Large intestine (tissue), 3 donors: ENCODE measurements at regions not wholly inside any gene's neighbourhood (a gene's known extent, or its start where the extent isn't known, plus 50 kb on each side); places are given as distances from the start of the nearest gene placed in this dataset.

Experiments
- DNase-seq, 2 donors: peaks; one replicate each; pipeline versions ENCODE4 v3.0.0 to v3.0.0-alpha.2; 2013
- H3K27ac ChIP-seq: one replicate; pipeline ENCODE4 v1.5.1; 2013; ENCODE audit warnings: low read length
- H3K27me3 ChIP-seq: 2 replicates; pipeline ENCODE4 v1.6.1; 2013; ENCODE audit warnings: low read length; ENCODE audit not compliant: control insufficient read depth, insufficient read depth
- H3K36me3 ChIP-seq: 2 replicates; pipeline ENCODE4 v1.6.1; 2013; ENCODE audit warnings: low read length; ENCODE audit not compliant: control insufficient read depth, insufficient read depth
- H3K4me1 ChIP-seq: one replicate; pipeline ENCODE4 v1.6.1; 2013; ENCODE audit warnings: low read length; ENCODE audit not compliant: control insufficient read depth, insufficient read depth
- H3K4me3 ChIP-seq: one replicate; pipeline ENCODE4 v1.5.1; 2013; ENCODE audit warnings: low read length
- H3K9me3 ChIP-seq: one replicate; pipeline ENCODE4 v1.6.1; 2013; ENCODE audit warnings: mild to moderate bottlenecking, low read depth, low read length, moderate library complexity; ENCODE audit not compliant: control insufficient read depth
- WGBS: methylation state at CpG from one replicate; pipeline ENCODE4 v1.1.5; 2013; ENCODE audit warnings: low lambda C conversion rate; ENCODE audit not compliant: insufficient coverage; 5-methylcytosine and 5-hydroxymethylcytosine counted together

DNA sequence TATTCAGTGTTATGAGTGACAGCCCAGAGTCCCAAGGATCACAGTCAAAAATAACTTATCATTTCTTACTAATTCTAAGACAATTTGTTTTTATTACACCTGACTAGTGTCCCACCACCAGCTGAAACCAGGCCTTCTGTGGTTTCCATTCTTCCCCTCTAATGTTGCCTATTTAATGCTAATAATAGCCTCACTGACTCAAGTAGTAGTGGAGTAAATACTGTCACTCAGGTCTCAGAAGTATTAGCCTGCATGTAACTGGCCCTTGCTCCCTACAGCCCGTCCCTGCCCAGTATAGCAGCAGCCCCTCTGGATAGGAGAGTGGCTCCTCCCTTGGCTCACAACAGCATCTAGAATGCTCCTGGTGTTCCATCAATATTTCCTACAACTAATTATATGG, 665.5 kb downstream of the NTRK3 start:
- Histone ChIP-seq H3K4me3 (no peak overlapping the region), H3K36me3 (no peaks in the 10 kb centered on the region), H3K4me1 (no peaks in the 10 kb centered on the region), H3K27ac (no peak overlapping the region), H3K27me3 (no peaks in the 10 kb centered on the region), H3K9me3 (no peaks in the 10 kb centered on the region)
- no peak for DNase-seq
- no CpG with 5 or more reads among the region's 1 CpG for WGBS

GRCh38 chr15:87589134-87589533, 667.4 kb downstream of the NTRK3 start:
- no peaks in the 10 kb centered on the region for H3K4me1 ChIP-seq
- DNase-seq: no peak
- H3K36me3 ChIP-seq: no peaks in the 10 kb centered on the region
- no peak overlapping the region for H3K27ac ChIP-seq
- no peaks in the 10 kb centered on the region for H3K9me3 ChIP-seq
- H3K27me3 ChIP-seq: no peaks in the 10 kb centered on the region
- WGBS: no CpG with 5 or more reads among the region's 2 CpGs
- no peak overlapping the region for H3K4me3 ChIP-seq

DNA sequence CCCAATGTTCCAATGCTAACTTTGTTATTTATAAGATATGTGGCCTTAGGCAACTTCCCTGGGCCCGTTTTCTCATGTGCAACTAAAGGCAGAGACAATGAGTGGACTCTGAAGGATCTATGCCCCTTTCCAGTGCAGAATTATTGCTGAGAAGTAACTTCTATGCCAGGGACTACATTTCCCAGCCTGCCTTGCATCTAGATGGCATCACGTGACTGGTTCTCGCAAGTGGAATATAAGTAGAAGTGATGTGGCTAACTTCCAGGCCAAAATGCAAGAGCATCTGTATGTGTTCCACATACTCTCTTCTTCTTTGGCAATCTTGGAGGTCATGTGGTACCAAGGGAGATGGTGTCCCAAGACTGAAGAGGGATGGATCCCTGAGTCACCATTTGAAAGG, 674.4 kb downstream of the NTRK3 start:
- Histone ChIP-seq H3K4me1 (no peaks in the 10 kb centered on the region), H3K4me3 (no peak overlapping the region), H3K36me3 (no peaks in the 10 kb centered on the region), H3K27me3 (no peaks in the 10 kb centered on the region), H3K9me3 (no peaks in the 10 kb centered on the region), H3K27ac (no peak overlapping the region)
- no peak for DNase-seq
- WGBS: no CpG with 5 or more reads among the region's 3 CpGs

- no peaks in the 10 kb centered on the region for H3K9me3 ChIP-seq
- no peaks in the 10 kb centered on the region for H3K4me1 ChIP-seq
- WGBS: 88% methylated on average over 5 of the region's 9 CpGs
- no peaks in the 10 kb centered on the region for H3K27me3 ChIP-seq
- H3K36me3 ChIP-seq: no peaks in the 10 kb centered on the region
- H3K27ac ChIP-seq: no peak overlapping the region
- no peak for DNase-seq
- no peak overlapping the region for H3K4me3 ChIP-seq
Observed at GRCh38 chr15:87579537-87579936, 677.0 kb downstream of the NTRK3 start.

DNA sequence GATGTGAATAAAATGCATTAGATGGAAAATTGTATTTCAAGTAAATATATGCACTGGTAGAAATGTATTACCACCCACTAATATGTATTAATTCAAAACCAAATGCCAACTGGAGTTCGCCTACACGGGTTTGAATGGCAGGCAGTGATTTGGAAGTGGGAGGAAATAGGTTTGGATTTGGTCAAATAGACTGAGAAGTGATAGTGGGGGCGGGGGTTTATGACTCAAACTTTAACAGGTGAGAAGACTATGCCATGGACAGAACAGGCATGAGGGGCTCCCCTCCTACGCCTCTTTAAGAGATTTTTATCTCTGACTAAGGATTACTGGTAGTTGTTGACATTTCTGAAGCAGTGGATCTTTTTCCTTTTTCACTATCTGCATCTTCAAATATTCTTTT, 677.8 kb downstream of the NTRK3 start:
- no peak for DNase-seq
- Histone ChIP-seq H3K4me3 (no peak overlapping the region), H3K27ac (no peak overlapping the region), H3K36me3 (no peaks in the 10 kb centered on the region), H3K9me3 (no peaks in the 10 kb centered on the region), H3K27me3 (no peaks in the 10 kb centered on the region), H3K4me1 (no peaks in the 10 kb centered on the region)
- no CpG with 5 or more reads among the region's 4 CpGs for WGBS

- Histone ChIP-seq H3K4me3 (no peak overlapping the region), H3K36me3 (no peaks in the 10 kb centered on the region), H3K9me3 (no peaks in the 10 kb centered on the region), H3K27me3 (no peaks in the 10 kb centered on the region), H3K27ac (no peak overlapping the region), H3K4me1 (no peaks in the 10 kb centered on the region)
- DNase-seq: no peak
- WGBS: no CpG with 5 or more reads among the region's 3 CpGs
Observed at GRCh38 chr15:87577336-87577735, 679.2 kb downstream of the NTRK3 start.

GRCh38 chr15:87576486-87577176, 679.9 kb downstream of the NTRK3 start:
- H3K9me3 ChIP-seq: no peaks in the 10 kb centered on the region
- DNase-seq: no peak
- H3K4me1 ChIP-seq: no peaks in the 10 kb centered on the region
- WGBS: no CpG with 5 or more reads among the region's 3 CpGs
- H3K27me3 ChIP-seq: no peaks in the 10 kb centered on the region
- no peaks in the 10 kb centered on the region for H3K36me3 ChIP-seq
- H3K27ac ChIP-seq: no peak overlapping the region
- H3K4me3 ChIP-seq: no peak overlapping the region

DNA sequence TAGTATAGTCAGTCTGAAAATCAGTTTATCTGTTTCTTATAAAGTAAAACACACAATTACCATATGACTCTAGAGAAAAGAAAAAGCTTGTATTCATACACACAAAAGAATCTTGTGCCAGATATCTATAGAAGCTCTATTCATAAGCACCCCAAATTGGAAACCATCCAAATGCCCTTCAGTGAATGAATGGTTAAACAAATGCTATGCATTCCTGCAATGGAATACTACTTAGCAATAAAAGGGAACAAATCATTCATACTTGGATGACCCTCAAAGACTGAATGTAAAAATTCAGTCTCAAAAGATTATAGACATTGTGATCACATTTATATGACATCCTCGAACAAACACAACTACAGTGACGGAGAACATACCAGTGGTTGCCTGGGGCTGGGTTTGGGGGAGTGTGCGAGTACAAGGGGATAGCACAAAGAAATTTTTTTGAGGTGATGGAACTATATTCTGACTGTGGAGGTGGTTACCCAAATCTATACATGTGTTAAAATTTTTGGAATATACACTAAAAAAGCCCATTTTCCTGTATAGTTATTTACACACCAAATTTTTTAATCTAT, 680.6 kb downstream of the NTRK3 start:
- Histone ChIP-seq H3K27ac (no peak overlapping the region), H3K4me1 (no peaks in the 10 kb centered on the region), H3K9me3 (no peaks in the 10 kb centered on the region), H3K36me3 (no peaks in the 10 kb centered on the region), H3K4me3 (no peak overlapping the region), H3K27me3 (no peaks in the 10 kb centered on the region)
- DNase-seq: no peak
- no CpG with 5 or more reads among the region's 3 CpGs for WGBS

DNA sequence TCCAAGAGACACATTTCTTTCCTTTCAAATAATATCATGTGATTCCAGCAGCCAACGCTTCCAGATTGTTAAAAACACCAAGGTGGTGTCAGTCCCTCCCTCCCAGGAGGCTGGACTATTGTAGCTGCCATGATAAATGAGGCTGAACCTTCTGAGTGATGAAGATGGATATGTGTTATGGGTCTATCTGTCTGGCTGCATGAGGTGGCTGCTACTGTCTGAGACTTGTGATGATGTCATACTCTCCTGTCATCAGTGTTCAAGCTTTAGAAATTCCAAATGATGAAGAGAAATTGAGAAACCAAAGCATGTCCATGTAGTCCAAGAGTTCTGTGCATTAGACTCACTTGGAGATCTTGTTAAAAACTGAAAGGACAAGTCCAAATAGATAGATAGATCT, 683.0 kb downstream of the NTRK3 start:
- Histone ChIP-seq H3K4me3 (no peak overlapping the region), H3K27ac (no peak overlapping the region), H3K27me3 (no peaks in the 10 kb centered on the region), H3K9me3 (no peaks in the 10 kb centered on the region), H3K36me3 (no peaks in the 10 kb centered on the region), H3K4me1 (no peaks in the 10 kb centered on the region)
- no peak for DNase-seq
- WGBS: 80% methylated on average over 1 of the region's 1 CpG

DNA sequence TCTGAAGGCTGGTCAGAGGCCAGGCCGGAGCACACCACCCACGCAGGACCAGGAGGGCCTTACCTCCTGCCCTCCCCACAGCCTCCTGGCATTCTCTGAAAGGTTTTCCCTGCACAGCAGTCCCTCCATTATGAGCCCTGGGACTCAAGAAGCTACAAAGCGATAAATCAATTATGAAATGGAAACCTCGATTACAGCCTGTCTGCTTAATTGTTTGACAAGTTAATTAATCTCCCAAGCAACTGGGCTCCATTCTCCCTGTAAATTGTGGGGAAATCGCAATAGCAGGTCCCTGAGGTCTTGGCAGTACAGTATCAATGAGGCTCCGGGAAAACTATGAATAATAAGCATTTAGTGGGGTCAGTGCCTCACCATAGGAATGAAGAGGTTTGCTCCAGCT, 683.5 kb downstream of the NTRK3 start:
- Histone ChIP-seq H3K27me3 (no peaks in the 10 kb centered on the region), H3K4me1 (no peaks in the 10 kb centered on the region), H3K4me3 (no peak overlapping the region), H3K27ac (no peak overlapping the region), H3K36me3 (no peaks in the 10 kb centered on the region), H3K9me3 (no peaks in the 10 kb centered on the region)
- WGBS: no CpG with 5 or more reads among the region's 6 CpGs
- DNase-seq: no peak

GRCh38 chr15:87572381-87572910, 684.1 kb downstream of the NTRK3 start:
- DNase-seq: no peak
- Histone ChIP-seq H3K9me3 (no peaks in the 10 kb centered on the region), H3K27me3 (no peaks in the 10 kb centered on the region), H3K4me3 (no peak overlapping the region), H3K27ac (no peak overlapping the region), H3K4me1 (no peaks in the 10 kb centered on the region), H3K36me3 (no peaks in the 10 kb centered on the region)
- WGBS: no CpG with 5 or more reads among the region's 8 CpGs
